ENCODE measurements at regions not wholly inside any gene's neighbourhood (a gene's known extent, or its start where the extent isn't known, plus 50 kb on each side); places are given as distances from the start of the nearest gene placed in this dataset.
A peak's percentile ranks its signal among the peaks of the same experiment; 100 is the strongest.

GRCh38 chr2:54040685-54041084, 69.9 kb upstream of the PSME4 start:
- Histone ChIP-seq H3K27me3 (replicated peaks in 1 of 2; ENCODE audit: control insufficient read depth in 2 of 2, insufficient read depth in 2 of 2, low read length in 1 of 2) (no peaks in the 10 kb centered on the region), H2AFZ (ENCODE audit: control insufficient read depth, low read depth, low read length) (no peak overlapping the region), H3K27ac (ENCODE audit: control insufficient read depth, insufficient read depth) (no peak overlapping the region), H3K9me3 (replicated peaks; ENCODE audit: control insufficient read depth, insufficient read depth, low read length) (peaks cover 1% of the 10 kb centered on the region; the same call in 2 of the 3 replicates), H3K4me1 (ENCODE audit: control insufficient read depth, insufficient read depth, low read length) (no peaks in the 10 kb centered on the region), H3K9ac (ENCODE audit: control insufficient read depth, insufficient read depth, low read length) (no peak overlapping the region), H3K4me2 (ENCODE audit: control insufficient read depth, insufficient read depth) (no peak overlapping the region), H3K36me3 (ENCODE audit: control insufficient read depth in 2 of 2, insufficient read depth in 2 of 2, low read length in 1 of 2) (no peaks in the 10 kb centered on the region), H3K79me2 (ENCODE audit: control insufficient read depth, insufficient read depth, low read length) (no peaks in the 10 kb centered on the region), H3K4me3 (no peak overlapping the region), H4K20me1 (ENCODE audit: control insufficient read depth, insufficient read depth) (no peaks in the 10 kb centered on the region)
- BruUV-seq (replicated peaks) = no TSS peak
- SMC1A ChIA-PET (ENCODE audit: uncharacterized antibody, unreplicated experiment) = no interaction called here
- ATAC-seq (no peak), DNase-seq (ENCODE audit: low read depth, low spot score) (no peak), FAIRE-seq (no peak)
- TF ChIP-seq YBX1 (IDR thresholded peaks at IDR 0.05) (no peak), SPI1 (IDR thresholded peaks at IDR 0.05; ENCODE audit: borderline replicate concordance, insufficient read depth, low read depth, low read length) (0 out of 2 replicates have a peak, but pooled peaks have one; percentile 40)
- in situ Hi-C loops (cut with MboI) = no loop called here
- CTCF ChIA-PET = no interaction called here
- POLR2A ChIA-PET = no interaction called here
- RAD21 ChIA-PET (ENCODE audit: unreplicated experiment) = no interaction called here
- 100% methylated on average over 1 of the region's 1 CpG for WGBS (ENCODE audit: insufficient coverage, insufficient replicate concordance, low lambda C conversion rate, missing lambda C conversion rate)
- intact Hi-C loops (cut with micrococcal nuclease; ENCODE audit: unreplicated experiment) = no loop called here

- DNase-seq (ENCODE audit: low read depth, low spot score) = no peak
- BruUV-seq (replicated peaks) = no TSS peak
- ChIA-PET SMC1A (ENCODE audit: uncharacterized antibody, unreplicated experiment) (no interaction called here), CTCF (interaction anchor here (0.6 kb wide), 1 partner anchor 31 kb away, joined by 3 read pairs; no protein-coding TSS in a partner anchor), RAD21 (ENCODE audit: unreplicated experiment) (no interaction called here), POLR2A (no interaction called here)
- in situ Hi-C loops (cut with MboI) = no loop called here
- TF ChIP-seq YBX1 (IDR thresholded peaks at IDR 0.05) (no peak), ZNF207 (IDR thresholded peaks at IDR 0.05; ENCODE audit: borderline replicate concordance) (no peak), ESRRA (IDR thresholded peaks at IDR 0.05; ENCODE audit: low read length) (no peak), BACH1 (IDR thresholded peaks at IDR 0.05; ENCODE audit: borderline replicate concordance) (no peak), CEBPZ (IDR thresholded peaks at IDR 0.05; ENCODE audit: low read depth, low read length) (no peak)
- Histone ChIP-seq H3K4me3 (no peak overlapping the region), H4K20me1 (ENCODE audit: control insufficient read depth, insufficient read depth) (no peaks in the 10 kb centered on the region), H3K4me2 (ENCODE audit: control insufficient read depth, insufficient read depth) (no peak overlapping the region), H3K79me2 (ENCODE audit: control insufficient read depth, insufficient read depth, low read length) (no peaks in the 10 kb centered on the region), H3K27me3 (replicated peaks in 1 of 2; ENCODE audit: control insufficient read depth in 2 of 2, insufficient read depth in 2 of 2, low read length in 1 of 2) (no peaks in the 10 kb centered on the region), H3K36me3 (ENCODE audit: control insufficient read depth in 2 of 2, insufficient read depth in 2 of 2, low read length in 1 of 2) (no peaks in the 10 kb centered on the region), H2AFZ (ENCODE audit: control insufficient read depth, low read depth, low read length) (no peak overlapping the region), H3K27ac (ENCODE audit: control insufficient read depth, insufficient read depth) (no peak overlapping the region), H3K9ac (ENCODE audit: control insufficient read depth, insufficient read depth, low read length) (no peak overlapping the region), H3K4me1 (ENCODE audit: control insufficient read depth, insufficient read depth, low read length) (no peaks in the 10 kb centered on the region), H3K9me3 (replicated peaks; ENCODE audit: control insufficient read depth, insufficient read depth, low read length) (peaks cover 1% of the 10 kb centered on the region; the same call in 2 of the 3 replicates)
- WGBS (ENCODE audit: insufficient coverage, insufficient replicate concordance, low lambda C conversion rate, missing lambda C conversion rate) = 41% methylated on average over 2 of the region's 2 CpGs
- intact Hi-C loops (cut with micrococcal nuclease; ENCODE audit: unreplicated experiment) = no loop called here
- ATAC-seq = no peak
- no peak for FAIRE-seq
These were observed 69.5 kb upstream of the PSME4 start for GRCh38 chr2:54040250-54040649.
